ENCODE measurements at regions not wholly inside any gene's neighbourhood (a gene's known extent, or its start where the extent isn't known, plus 50 kb on each side); places are given as distances from the start of the nearest gene placed in this dataset.

- no peak for DNase-seq
Observed at GRCh38 chr15:95350908-95351307, 979.6 kb upstream of the NR2F2 start.

- no peak for DNase-seq
Observed at GRCh38 chr15:95352631-95353187, 977.8 kb upstream of the NR2F2 start.

DNA sequence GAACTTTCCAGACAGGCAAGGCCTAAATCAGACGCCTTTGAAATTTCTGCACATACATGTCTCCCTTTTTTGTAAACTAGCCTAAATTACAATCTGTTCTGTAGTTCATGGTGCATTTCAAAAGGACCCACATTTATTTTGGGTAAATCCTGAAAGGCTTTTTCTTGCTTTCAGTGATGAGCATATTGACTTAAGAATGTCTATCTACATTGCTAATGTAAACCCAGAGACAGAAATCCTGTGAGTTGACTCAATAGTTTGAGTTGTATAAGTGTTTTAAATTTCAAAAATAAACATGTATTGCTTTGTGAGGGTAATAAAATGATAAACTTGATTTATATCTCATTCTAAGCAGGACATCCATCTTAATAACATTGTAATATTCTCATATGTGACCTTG is 977.0 kb upstream of the NR2F2 start:
- DNase-seq: no peak

- DNase-seq: no peak
Observed at GRCh38 chr15:95359966-95360365, 970.5 kb upstream of the NR2F2 start.

- no peak for DNase-seq
Observed at GRCh38 chr15:95362306-95362705, 968.2 kb upstream of the NR2F2 start.

GRCh38 chr15:95363646-95364045 is 966.9 kb upstream of the NR2F2 start:
- no peak for DNase-seq

DNA sequence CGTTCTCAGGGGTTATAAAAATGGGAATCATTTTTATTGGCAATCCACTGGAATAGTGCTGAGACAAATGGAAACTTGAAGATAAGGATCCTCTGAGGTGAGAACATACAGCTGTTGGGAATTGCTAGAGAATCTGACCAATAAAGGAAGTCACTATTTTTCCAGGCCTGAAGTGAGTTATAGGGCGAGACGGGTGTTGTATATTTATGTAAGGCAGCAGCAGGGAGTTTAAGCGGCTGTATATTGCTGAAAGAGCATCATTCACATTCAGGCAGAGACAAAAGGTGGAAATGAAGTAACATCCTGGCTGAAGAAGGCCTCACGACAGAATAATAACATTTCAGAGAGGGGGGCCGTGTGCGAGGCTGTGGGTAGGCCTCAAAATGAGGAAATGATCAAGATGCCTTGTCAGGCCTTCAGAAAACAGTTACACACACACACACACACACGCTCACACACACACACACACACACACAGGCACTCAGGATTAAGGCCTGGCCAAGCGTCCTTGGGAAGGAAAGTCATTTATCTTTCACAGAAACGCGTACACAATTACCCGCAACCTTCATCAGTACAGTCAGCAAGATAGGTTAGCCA is 964.9 kb upstream of the NR2F2 start:
- peak; percentile 44 for DNase-seq

DNA sequence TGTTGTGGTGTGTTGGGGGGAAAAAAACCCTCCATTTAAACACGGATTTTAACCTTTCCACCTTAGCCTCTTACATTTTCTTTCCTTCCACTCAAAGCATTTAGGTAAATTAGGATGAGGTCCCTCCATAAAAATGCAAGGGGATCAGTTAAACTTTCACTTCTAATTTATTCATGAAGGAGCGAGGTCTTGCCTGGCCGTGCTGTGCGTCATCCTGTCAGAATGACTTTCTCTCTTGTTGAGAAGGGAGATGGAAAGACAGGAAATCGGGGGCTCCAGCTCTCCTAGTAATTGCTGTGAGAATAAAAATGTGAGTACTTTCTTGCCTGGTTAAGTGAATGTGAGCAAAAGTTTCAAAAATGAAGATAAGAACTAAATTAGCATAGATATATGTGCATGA is 962.3 kb upstream of the NR2F2 start:
- no peak for DNase-seq

- DNase-seq: no peak
Observed at GRCh38 chr15:95368755-95369601, 961.5 kb upstream of the NR2F2 start.

GRCh38 chr15:95370291-95370690 is 960.2 kb upstream of the NR2F2 start:
- no peak for DNase-seq

- no peak for DNase-seq
Observed at GRCh38 chr15:95371664-95372063, 958.8 kb upstream of the NR2F2 start.

- DNase-seq: no peak
Observed at GRCh38 chr15:95375281-95375680, 955.2 kb upstream of the NR2F2 start.

GRCh38 chr15:95377258-95377852 is 953.1 kb upstream of the NR2F2 start:
- no peak for DNase-seq

GRCh38 chr15:95394186-95395067 is 936.1 kb upstream of the NR2F2 start:
- DNase-seq: no peak

GRCh38 chr15:95400428-95400827 is 930.1 kb upstream of the NR2F2 start:
- DNase-seq: no peak

GRCh38 chr15:95401587-95401986 is 928.9 kb upstream of the NR2F2 start:
- no peak for DNase-seq

GRCh38 chr15:95405447-95405846 is 925.1 kb upstream of the NR2F2 start:
- DNase-seq: no peak

DNA sequence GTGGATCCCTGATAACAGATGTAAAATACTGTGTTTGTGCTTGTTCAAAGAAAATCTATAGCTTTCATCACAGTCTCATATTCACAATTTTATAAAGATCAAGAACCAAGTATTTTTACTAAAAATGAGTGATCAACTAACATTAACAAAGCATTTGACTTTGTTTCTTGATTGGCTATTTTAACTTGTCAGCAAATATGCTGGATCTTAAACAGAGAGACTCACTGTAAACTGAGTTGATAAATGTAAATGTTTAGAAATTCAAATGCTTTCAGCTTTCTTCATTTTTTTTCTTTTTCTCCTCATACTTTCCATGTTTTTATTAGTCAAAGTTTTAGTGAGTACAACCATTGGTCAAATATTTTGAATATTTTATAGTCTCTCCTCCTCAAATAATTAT is 923.0 kb upstream of the NR2F2 start:
- no peak for DNase-seq

- no peak for DNase-seq
Observed at GRCh38 chr15:95409211-95409610, 921.3 kb upstream of the NR2F2 start.

GRCh38 chr15:95409626-95410310 is 920.7 kb upstream of the NR2F2 start:
- no peak for DNase-seq

DNA sequence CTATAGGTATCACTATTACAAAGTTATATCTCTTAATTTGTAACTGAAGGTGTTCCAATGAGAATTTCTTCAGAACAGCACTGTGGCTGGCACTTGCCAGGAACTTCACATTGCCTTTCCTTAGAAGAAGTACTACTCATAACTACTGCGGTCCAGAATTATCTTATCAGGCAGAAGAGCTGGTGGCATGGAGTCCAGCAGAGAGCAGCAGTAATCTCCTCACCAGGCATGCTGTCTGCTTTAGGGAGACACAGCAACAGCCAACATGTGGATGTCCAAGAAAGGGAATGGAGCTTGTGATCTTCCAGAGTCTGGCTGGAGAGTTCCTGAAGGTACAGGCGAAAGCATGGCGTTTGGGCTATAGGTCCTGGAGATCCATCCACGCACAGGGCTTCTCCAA is 919.7 kb upstream of the NR2F2 start:
- no peak for DNase-seq

- DNase-seq: no peak
Observed at GRCh38 chr15:95416576-95416975, 913.9 kb upstream of the NR2F2 start.
